ENCODE measurements at regions not wholly inside any gene's neighbourhood (a gene's known extent, or its start where the extent isn't known, plus 50 kb on each side); places are given as distances from the start of the nearest gene placed in this dataset.

DNA sequence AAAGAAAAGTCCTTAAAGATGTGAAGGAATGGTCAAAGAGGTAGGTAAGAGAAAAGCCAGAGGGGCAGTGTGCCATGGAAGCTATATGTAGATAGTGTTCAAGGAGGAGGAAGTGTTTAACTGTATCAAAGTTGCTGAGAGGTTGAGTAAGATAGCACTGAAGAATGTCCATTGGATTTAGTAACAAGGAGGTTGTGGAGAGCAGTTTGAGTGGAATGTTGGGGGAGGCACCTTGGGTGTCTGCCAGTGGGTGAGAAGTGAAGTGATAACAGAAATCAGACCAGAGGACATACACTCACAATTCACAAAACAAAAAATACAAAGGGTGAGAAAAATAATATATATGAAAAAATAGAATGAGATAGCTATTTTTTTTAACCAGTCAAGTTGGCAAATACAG, 121.3 kb upstream of the AMOT start:
- ATAC-seq: no peak
- TF ChIP-seq, protein P1, sequence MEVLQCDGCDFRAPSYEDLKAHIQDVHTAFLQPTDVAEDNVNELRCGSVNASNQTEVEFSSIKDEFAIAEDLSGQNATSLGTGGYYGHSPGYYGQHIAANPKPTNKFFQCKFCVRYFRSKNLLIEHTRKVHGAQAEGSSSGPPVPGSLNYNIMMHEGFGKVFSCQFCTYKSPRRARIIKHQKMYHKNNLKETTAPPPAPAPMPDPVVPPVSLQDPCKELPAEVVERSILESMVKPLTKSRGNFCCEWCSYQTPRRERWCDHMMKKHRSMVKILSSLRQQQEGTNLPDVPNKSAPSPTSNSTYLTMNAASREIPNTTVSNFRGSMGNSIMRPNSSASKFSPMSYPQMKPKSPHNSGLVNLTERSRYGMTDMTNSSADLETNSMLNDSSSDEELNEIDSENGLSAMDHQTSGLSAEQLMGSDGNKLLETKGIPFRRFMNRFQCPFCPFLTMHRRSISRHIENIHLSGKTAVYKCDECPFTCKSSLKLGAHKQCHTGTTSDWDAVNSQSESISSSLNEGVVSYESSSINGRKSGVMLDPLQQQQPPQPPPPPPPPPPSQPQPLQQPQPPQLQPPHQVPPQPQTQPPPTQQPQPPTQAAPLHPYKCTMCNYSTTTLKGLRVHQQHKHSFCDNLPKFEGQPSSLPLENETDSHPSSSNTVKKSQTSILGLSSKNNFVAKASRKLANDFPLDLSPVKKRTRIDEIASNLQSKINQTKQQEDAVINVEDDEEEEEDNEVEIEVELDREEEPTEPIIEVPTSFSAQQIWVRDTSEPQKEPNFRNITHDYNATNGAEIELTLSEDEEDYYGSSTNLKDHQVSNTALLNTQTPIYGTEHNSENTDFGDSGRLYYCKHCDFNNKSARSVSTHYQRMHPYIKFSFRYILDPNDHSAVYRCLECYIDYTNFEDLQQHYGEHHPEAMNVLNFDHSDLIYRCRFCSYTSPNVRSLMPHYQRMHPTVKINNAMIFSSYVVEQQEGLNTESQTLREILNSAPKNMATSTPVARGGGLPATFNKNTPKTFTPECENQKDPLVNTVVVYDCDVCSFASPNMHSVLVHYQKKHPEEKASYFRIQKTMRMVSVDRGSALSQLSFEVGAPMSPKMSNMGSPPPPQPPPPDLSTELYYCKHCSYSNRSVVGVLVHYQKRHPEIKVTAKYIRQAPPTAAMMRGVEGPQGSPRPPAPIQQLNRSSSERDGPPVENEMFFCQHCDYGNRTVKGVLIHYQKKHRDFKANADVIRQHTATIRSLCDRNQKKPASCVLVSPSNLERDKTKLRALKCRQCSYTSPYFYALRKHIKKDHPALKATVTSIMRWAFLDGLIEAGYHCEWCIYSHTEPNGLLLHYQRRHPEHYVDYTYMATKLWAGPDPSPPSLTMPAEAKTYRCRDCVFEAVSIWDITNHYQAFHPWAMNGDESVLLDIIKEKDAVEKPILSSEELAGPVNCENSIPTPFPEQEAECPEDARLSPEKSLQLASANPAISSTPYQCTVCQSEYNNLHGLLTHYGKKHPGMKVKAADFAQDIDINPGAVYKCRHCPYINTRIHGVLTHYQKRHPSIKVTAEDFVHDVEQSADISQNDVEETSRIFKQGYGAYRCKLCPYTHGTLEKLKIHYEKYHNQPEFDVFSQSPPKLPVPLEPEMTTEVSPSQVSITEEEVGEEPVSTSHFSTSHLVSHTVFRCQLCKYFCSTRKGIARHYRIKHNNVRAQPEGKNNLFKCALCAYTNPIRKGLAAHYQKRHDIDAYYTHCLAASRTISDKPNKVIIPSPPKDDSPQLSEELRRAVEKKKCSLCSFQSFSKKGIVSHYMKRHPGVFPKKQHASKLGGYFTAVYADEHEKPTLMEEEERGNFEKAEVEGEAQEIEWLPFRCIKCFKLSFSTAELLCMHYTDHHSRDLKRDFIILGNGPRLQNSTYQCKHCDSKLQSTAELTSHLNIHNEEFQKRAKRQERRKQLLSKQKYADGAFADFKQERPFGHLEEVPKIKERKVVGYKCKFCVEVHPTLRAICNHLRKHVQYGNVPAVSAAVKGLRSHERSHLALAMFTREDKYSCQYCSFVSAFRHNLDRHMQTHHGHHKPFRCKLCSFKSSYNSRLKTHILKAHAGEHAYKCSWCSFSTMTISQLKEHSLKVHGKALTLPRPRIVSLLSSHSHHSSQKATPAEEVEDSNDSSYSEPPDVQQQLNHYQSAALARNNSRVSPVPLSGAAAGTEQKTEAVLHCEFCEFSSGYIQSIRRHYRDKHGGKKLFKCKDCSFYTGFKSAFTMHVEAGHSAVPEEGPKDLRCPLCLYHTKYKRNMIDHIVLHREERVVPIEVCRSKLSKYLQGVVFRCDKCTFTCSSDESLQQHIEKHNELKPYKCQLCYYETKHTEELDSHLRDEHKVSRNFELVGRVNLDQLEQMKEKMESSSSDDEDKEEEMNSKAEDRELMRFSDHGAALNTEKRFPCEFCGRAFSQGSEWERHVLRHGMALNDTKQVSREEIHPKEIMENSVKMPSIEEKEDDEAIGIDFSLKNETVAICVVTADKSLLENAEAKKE (CRISPR knock-in tag; IDR thresholded peaks at IDR 0.05): no peak
- TF ChIP-seq ETS1 (IDR thresholded peaks at IDR 0.05) (no peak), EZH2phosphoT487 (IDR thresholded peaks at IDR 0.05; ENCODE audit: unreplicated experiment) (no peak), REST (IDR thresholded peaks at IDR 0.05; ENCODE audit: unreplicated experiment) (no peak), EZH2 (IDR thresholded peaks at IDR 0.05; ENCODE audit: low read depth, unreplicated experiment) (no peak)
- H3K4me1 ChIP-seq (ENCODE audit: insufficient read depth): no peaks in the 10 kb centered on the region
- H2AFZ ChIP-seq: no peak overlapping the region
- H3K27ac ChIP-seq (ENCODE audit: low read depth): no peak overlapping the region
- no peaks in the 10 kb centered on the region for H3K9me2 ChIP-seq (ENCODE audit: insufficient read depth)
- Mint-ChIP-seq H3K27me3 (ENCODE audit: insufficient read depth, low read depth, poor library complexity) (no peaks in the 10 kb centered on the region), H3K36me3 (ENCODE audit: low read depth) (no peaks in the 10 kb centered on the region), H3K4me1 (no peaks in the 10 kb centered on the region), H3K9me3 (no peaks in the 10 kb centered on the region), H3K27ac (no peak overlapping the region), H3K4me3 (no peak overlapping the region)
- H3K27me3 ChIP-seq (ENCODE audit: insufficient read depth): no peaks in the 10 kb centered on the region
- H3K4me3 ChIP-seq: no peak overlapping the region
- no peaks in the 10 kb centered on the region for H3K36me3 ChIP-seq (ENCODE audit: insufficient read depth)
- no peak for DNase-seq (ENCODE audit: low spot score)
- no peaks in the 10 kb centered on the region for H3K79me2 ChIP-seq (replicated peaks; ENCODE audit: insufficient read depth)
- no peaks in the 10 kb centered on the region for H4K20me1 ChIP-seq (replicated peaks; ENCODE audit: insufficient read depth)
- no peak overlapping the region for H3K4me2 ChIP-seq
- H3F3A ChIP-seq (replicated peaks; ENCODE audit: low read depth): no peaks in the 10 kb centered on the region

All from GM23338 (cell line).